ENCODE measurements at regions not wholly inside any gene's neighbourhood (a gene's known extent, or its start where the extent isn't known, plus 50 kb on each side); places are given as distances from the start of the nearest gene placed in this dataset.
A peak's percentile ranks its signal among the peaks of the same experiment; 100 is the strongest.

GRCh38 chr3:187823746-187824145 is 78.5 kb upstream of the BCL6 start:
- DNase-seq (ENCODE audit: low spot score), result no peak

DNA sequence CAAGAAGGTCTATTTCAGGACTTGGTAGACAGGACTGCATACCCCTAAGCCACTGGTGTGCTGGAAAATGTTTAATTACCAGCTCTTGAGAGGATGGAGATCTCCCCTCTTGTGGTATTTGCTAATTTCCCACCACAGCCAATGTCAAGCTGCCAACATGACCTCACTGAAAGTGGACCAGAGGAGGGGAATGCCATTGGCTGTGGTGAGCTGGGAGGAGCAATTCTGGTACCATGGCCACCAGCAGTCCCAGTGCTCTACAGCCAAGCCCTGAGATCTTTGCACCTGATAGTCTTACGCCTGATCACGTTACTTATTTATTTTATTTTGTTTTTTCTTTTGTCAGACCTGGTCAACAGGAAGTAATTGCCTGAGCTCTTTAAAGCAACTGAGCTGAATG is 82.5 kb upstream of the BCL6 start:
- no peak for DNase-seq (ENCODE audit: low spot score)

- DNase-seq (ENCODE audit: low spot score), result no peak
Measured at GRCh38 chr3:187828579-187829452, 83.5 kb upstream of the BCL6 start.

- no peak for DNase-seq (ENCODE audit: low spot score)
Measured at GRCh38 chr3:187830181-187830580, 84.9 kb upstream of the BCL6 start.

- DNase-seq (ENCODE audit: low spot score), result no peak
Measured at GRCh38 chr3:187831125-187832051, 86.1 kb upstream of the BCL6 start.

- no peak for DNase-seq (ENCODE audit: low spot score)
Measured at GRCh38 chr3:187832202-187832601, 86.9 kb upstream of the BCL6 start.

- DNase-seq (ENCODE audit: low spot score), result no peak
Measured at GRCh38 chr3:187833375-187833774, 88.1 kb upstream of the BCL6 start.

DNA sequence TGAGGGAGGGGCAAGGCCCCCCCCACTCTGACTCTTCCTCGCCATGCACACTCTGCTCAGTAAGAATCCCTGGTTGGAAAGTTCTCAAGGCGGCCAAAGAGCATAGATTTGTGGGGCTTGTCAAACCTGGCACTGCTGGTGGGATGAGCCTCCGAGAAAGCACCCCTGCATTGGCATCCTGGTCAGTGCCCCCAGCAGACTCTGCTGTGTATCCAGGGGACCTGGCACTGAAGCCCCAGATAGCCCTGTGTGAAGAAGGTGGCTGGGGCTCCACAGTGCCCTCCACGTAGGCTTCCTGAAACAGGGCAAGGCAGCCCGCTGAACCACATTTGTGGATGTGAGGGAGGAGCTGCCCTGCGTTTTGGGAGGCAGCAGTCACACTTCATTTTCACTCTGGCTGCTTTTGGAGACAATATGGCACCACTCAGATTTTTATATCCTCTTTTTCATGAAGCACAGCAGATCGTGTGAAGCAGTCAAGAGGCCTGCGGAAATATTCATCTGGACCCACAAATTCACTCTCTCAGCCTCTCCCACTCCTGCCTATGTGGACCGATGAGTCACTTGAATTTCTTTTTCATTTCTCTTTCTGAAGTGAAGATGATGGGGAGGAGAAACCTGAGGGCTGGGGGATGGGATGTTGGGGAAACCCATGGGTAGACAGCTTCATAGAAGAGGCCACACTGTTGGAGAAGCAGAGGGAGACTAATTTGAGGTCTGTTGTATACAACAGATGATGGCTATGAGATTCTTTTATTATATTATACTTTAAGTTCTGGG is 88.7 kb upstream of the BCL6 start:
- DNase-seq (ENCODE audit: low spot score), result no peak

- DNase-seq (ENCODE audit: low spot score), result no peak
Measured at GRCh38 chr3:187836823-187837770, 91.8 kb upstream of the BCL6 start.

- no peak for DNase-seq (ENCODE audit: low spot score)
Measured at GRCh38 chr3:187838016-187838540, 92.8 kb upstream of the BCL6 start.

GRCh38 chr3:187839422-187839821 is 94.2 kb upstream of the BCL6 start:
- DNase-seq (ENCODE audit: low spot score), result no peak

DNA sequence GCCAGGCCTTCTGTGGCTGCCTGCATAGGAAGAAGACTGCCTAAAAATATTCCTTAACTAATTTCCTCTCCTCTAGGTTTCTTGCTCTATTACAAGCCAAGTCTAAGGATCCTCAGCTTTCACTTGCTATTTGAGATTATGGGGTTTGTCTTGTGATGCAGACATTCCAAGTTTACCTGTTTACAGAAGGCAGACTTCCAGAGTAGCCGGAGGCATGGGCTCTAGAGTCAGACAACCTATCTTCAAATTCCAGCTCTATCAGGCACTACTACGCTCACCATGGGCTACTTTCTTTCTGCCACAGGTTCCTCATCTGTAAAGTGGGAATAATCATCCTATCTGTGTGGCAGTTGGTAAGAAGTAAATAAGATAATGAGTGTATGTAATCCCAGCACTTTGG is 95.6 kb upstream of the BCL6 start:
- no peak for DNase-seq (ENCODE audit: low spot score)

DNA sequence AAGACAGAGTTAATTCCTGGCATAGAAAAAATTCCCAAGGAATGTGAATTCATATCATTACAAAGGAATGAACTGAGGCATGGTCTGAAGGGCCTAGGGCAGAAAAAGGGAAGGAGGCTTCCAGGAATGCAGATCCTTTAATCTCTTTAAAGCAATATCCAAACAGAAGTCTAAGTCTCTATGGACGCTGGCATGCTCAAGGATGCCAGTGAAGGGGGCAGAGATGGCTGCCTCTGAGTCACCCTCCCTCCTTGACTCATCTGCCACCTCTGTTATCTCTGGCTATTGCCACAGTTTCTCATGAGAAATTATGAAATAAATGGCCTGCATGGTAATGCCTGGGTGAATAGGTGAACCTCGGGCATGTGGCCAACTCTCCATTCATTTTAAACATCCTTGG is 96.3 kb upstream of the BCL6 start:
- peak; percentile 15 for DNase-seq (ENCODE audit: low spot score)

GRCh38 chr3:187843654-187844053 is 98.4 kb upstream of the BCL6 start:
- DNase-seq (ENCODE audit: low spot score), result no peak

GRCh38 chr3:187844708-187845107 is 99.4 kb upstream of the BCL6 start:
- DNase-seq (ENCODE audit: low spot score), result no peak

- no peak for DNase-seq (ENCODE audit: low spot score)
Measured at GRCh38 chr3:187845826-187846225, 100.6 kb upstream of the BCL6 start.

DNA sequence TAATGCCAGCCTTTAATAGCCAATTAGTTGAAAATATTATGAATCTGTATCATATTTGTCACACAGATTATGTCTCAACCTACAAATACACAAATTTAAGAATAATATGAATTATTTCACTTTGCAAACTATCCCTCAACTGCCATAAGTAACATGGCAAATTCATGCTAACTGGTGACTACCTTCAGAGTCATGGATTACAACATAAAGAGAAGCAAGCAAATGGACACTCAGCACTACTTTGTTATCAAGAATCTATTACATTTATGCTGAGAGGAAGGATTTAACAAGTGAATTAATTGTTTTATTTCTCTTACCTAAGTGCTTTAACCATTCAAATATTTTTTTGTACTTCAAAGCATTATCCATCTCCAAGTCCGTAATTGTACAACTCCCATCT is 103.1 kb upstream of the BCL6 start:
- no peak for DNase-seq (ENCODE audit: low spot score)

DNA sequence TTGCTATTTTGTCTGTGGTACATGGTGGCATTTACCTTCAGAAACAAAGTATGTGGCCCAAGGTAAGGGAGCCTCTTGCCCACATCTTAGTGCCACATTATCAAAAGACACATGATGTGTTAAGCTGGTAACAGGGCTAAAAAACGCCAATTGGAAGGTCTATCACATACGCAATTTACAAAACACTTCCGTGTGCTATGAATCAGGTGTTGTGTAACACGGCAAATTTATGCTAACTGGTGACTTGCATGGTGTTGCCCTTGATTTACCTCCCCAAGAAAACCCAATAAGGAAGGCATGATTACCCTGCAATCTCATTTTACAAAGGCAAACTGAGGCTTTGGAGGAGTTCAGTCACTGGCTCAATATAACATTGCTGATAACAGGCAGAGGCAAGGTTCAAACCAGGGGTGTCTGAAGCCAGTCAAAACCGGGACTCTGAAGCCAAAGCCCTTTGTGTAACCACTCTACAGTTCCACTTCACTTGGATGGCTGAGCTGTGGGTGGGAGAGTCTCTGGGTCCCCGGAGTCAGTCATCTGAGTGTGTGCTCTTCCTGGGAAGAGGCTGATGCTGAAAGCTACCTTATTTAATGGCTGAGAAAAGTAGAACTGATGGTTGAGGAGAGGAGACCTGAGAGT is 103.9 kb upstream of the BCL6 start:
- no peak for DNase-seq (ENCODE audit: low spot score)

DNA sequence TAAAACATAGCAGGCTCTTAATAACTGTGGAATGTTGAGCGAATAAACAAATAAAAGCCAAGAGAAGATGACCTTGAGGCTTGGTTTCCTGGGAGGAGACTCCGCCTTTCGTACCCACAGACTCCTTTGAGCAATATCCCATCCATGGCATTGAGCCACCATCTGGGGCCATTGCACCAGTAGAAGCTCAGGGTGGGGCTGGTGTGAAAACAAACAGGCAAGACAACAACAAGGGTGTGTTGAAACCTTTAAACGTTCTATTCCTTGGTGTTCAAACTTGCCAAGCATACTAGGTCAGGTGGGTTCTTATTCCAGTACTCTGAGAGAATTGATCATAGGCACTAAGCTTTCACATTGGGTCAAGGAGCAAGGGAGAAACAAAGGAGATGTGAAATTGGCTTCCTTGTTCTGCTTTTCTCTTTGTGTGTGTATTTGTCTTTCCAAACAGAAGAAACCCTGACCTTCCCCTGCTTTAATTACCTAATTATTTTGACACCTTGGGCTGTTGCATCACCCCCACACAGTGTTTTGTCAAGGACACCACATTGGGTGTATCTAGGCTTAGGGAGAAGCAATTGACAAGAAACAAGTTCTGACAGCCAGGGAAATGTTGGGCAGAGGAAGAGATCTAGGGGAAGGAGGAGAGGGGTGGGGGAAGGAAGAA is 105.1 kb upstream of the BCL6 start:
- no peak for DNase-seq (ENCODE audit: low spot score)
